HUDEP-2 (cell line): ENCODE measurements at regions not wholly inside any gene's neighbourhood (a gene's known extent, or its start where the extent isn't known, plus 50 kb on each side); places are given as distances from the start of the nearest gene placed in this dataset.
A peak's percentile ranks its signal among the peaks of the same experiment; 100 is the strongest.
"Not testable (repeated sequence)": the region's sequence is repeated elsewhere in the genome, so short reads cannot be mapped to it uniquely, and the experiment has no call there.

Experiments
- DNase-seq, 76 experiments: peaks; one replicate each; lab custom pipeline; 2025; ENCODE audit not compliant: unreplicated experiment in 76 of 76; lab: John Stamatoyannopoulos, UW

DNA sequence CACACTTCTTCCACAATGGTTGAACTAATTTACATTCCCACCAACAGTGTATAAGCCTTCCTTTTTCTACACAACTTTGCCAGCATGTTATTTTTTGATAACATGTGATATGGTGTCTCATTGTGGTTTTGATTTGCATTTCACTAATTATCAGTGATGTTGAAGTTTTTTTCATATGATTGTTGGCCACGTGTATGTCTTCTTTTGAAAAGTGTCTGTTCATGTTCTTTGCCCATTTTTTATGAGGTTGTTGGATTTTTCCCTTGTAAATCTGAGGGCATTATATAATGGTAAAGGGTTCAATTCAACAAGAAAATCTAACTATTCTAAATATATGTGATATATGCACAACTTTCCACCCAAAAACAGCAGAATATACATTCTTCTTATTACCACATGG is 153.4 kb upstream of the POGK start:
- not testable (repeated sequence) for DNase-seq

DNA sequence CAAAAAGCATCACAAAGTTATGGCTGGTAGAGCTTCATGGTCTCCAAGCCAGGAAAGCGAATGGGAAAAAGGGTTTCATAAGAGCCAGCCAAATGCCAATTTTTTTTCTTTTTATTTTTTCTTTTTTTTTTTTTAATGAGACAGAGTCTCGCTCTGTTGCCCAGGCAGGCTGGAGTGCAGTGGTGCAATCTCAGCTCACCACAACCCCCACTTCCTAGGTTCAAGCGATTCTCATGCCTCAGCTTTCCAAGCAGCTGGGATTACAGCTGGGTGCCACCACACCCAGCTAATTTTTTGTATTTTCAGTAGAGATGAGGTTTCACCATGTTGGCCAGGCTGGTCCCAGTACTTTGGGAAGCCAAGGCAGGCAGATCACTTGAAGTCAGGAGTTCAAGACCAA is 148.7 kb upstream of the POGK start:
- DNase-seq, result not testable (repeated sequence)

DNA sequence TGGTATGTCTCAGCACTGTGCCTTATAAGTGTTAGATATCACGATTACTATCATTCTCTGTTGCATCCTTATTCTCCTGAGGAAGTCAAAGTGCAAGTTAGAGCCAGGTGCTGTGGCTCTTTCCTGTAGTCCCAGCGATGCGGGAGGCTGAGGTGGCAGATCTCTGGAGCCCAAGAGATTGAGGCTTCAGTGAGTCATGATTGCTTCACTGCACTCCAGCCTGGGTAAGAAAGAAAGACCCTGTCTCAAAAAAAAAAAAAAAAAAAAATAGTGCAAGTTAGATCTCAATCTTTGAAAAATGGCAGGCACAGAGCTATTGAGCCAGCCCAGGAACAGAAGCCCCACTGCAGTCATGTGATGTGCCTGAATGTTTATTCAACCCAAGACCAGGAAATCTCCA is 147.8 kb upstream of the POGK start:
- DNase-seq, result no peak

DNA sequence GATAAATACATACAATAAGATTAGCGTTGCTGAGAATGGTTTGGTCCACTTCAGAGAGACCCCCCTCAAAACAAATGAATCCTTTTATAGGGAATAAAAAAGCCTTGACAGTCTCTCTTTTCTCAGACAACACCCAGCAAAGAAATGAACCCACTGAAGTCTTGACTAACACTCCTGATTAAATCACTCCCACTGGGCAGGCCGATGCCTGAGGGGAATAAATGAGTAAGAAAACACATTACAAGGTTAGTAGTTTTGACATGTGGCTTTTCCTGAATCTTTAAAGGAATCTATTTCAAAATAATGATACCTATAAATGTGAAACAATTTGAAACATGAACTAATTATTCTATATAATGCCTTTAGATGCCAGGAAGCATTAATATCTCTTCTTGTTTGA is 146.9 kb upstream of the POGK start:
- DNase-seq, result peak in 2 of 76 experiments; percentile 5 to 10

DNA sequence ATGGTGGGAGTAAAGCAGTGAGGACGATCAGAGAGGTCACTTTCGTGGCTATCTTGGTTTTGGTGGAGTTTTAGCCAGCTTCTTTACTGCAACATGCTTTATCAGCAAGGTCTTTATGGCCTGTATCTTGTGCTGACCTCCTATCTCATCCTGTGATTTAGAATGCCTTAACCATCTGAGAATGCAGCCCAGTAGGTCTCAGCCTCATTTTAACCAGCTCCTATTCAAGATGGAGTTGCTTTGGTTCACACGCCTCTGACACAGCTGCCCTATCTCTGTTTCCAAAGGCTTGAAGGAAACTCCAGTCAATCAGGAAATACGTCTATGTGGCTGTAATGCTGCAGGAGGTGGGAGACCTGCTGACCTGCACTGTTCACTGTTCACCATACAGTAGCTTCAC is 146.1 kb upstream of the POGK start:
- DNase-seq, result no peak

DNA sequence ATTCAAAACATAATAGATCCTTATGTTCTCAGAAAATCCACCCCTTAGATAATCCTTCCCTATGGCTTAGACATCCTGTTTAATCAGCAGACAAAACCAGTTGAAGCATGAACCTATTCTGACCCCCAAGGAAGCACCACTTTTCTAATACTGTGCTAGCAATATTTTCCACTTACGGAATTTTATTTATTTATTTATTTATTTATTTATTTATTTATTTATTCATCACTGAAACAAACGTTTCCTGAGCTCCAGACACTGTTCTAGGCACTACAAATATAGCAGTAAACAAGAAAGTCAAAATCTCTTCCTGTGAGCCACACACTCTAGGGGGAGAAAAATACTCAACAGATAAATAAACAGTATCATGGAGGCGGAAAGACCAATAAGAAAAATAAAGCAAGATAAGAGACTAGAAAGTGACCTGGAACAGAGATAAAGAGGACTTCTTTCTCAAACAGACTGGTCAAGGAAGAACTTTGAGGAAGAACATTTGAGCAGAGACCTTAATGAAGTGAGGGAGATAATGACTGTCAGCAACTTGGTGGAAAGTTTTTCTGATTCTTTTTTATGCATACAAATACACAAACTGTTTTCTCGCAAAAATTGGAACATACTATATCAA is 145.5 kb upstream of the POGK start:
- DNase-seq, result peak in 5 of 76 experiments; percentile 3 to 38 (median 12)

DNA sequence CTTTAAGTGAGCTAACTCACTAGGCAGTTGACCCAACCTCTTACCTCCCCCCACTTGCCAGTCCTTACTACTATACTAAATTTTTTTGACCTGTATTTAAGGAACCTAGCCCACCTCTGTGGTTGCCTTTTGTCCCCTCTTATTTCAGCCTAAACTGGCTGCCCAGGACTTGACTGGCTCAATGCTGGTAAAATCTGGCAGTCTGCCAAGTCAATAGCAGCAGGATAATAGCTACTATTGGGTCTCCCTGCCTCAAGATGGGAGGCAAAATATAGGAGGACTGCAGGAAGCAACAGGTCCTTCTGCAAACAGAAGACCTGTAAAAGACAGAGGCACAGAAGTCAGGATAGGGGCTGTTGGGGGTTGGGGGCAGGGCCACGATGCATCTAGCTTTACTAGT is 144.2 kb upstream of the POGK start:
- peak in 7 of 76 experiments; percentile 1 to 25 (median 6) for DNase-seq

DNA sequence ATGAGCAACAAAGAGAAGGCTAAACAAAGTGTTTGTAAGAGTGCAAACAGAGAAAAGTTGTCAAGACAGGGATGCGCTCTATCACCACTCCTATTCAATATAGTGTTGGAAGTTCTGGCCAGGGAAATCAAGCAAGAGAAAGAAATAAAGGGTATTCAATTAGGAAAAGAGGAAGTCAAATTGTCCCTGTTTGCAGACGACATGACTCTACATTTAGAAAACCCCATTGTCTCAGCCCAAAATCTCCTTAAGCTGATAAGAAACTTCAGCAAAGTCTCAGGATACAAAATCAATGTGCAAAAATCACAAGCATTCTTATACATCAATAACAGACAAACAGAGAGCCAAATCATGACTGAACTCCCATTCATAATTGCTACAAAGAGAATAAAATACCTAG is 143.4 kb upstream of the POGK start:
- DNase-seq, result not testable (repeated sequence)

DNA sequence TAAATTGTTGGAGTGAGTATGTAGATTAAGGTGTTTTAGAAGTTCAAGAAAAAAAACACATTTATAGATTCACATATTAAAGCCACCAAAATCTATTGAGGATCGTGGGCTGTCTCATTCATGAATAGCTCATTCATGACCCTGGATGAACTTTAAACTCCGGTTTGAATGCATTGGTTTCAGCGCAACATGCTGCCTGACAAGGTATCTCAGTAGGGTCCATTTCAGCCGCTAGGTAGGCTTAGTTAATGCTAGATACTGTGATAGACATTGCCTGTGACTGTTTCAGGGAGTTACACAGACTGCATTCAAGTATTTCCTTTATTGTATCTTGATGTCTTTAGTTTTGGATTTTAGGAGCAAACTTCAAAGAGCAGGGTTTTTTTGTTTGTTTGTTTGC is 140.5 kb upstream of the POGK start:
- DNase-seq, result no peak

DNA sequence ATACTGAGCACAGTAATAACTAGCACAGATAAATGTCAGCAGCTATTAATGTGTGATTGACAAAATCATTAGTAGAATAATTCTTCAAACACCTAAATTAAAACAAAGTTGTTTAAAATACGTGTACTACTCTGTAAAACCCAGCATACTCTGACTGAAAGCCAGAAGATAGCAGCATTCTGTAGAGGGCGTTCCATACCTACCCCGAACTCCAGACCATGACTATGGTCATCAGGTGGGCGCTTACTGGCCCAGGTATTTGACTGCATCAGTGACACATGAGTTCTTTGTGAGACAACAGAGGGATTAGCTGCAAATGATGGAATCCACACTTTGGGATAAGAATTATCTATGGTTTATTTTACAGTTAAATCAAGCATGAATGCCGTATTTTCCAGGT is 139.7 kb upstream of the POGK start:
- DNase-seq, result no peak

DNA sequence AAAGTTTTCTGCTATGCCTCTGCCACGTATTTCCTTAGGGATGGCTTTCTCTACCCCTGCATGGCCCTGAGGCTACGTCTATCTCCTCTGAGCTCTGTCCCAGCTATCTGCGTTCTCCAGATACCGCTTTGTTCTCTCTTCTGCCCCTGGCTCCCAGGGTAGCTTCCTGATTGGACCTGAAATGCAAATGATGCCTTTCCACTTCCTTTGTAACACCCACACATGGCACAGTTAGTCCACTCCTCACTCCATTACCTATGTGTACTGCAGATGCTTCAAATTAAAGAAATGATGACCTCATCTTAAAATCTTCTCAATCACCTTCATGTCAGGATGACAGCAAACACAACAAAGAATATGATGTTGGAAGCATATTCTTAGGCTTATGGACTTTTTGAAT is 138.6 kb upstream of the POGK start:
- peak in 1 of 76 experiments; percentile 4 for DNase-seq

DNA sequence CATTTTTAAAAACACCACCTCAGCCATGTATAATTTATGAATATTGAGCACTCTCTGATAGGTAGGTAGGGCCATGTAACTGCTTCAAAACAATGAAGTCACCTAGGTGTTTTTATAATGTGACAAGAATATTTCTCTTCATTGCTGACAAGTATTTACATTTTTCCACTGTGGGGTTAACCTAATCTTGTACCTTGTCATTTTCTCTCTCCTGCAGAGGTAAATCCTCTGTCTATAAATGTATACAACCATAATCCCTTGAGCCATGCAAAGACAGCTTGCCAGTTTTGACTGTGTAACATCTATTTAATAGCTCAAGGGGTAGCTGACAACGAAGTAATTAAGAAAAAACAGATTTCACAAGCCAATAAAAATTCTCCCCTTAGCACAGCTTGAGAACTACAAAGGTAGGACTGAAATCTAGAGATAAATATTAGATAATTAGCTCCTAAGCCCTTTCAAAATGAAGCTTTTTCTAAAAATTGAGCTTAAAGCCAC is 137.6 kb upstream of the POGK start:
- DNase-seq, result no peak

DNA sequence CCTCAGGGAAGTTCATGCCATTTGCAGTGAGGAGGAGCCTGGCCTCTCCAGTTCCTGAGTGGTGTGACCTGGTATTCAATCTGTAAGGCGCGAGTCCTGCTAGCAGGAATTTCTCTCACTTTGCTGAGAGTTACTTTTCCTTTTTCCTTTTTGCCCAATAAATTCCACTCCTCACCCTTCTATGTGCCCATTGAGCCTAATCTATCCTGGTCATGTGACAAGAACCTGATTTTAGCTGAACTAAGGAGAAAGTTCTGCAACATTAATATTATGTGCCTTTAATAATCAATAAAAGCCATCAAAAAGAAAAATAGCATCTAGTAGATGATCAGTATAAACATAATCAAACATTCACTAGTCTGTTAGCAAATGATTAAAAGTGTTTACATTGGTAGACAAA is 136.1 kb upstream of the POGK start:
- DNase-seq, result no peak

DNA sequence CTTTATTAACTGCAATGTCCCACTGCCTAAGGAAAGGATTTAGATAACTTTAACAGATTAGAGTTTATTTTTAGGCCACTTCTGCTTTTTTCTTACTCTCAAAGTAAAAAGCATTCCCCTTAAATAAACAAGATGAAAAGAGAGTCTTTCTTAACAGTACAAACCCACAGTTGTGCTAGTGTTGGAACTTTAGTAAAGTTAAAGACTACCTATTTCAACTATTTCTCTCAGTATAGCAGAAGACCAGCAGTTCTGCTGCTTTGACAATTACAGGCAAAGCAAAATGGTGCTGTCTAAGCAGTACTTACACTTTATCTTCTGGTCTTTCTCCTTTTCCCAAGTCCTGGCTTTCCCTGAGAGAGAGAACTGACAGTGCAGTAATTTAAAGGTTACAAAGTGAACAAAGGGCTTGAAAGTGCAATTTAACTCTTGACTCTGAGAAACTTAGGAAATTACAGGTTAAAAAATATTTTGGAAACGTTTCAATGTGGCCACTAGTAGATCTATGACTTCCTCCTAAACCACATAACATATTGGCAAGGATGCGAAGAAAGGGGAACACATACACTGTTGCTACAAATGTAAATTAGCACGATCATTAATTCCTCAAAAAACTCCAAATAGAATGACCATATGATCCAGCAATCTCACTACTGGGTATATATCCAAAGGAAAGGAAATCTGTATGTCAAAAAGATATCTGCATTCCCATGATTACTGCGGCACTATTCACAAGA is 135.4 kb upstream of the POGK start:
- DNase-seq, result peak in 4 of 76 experiments; percentile 4 to 26 (median 14)

DNA sequence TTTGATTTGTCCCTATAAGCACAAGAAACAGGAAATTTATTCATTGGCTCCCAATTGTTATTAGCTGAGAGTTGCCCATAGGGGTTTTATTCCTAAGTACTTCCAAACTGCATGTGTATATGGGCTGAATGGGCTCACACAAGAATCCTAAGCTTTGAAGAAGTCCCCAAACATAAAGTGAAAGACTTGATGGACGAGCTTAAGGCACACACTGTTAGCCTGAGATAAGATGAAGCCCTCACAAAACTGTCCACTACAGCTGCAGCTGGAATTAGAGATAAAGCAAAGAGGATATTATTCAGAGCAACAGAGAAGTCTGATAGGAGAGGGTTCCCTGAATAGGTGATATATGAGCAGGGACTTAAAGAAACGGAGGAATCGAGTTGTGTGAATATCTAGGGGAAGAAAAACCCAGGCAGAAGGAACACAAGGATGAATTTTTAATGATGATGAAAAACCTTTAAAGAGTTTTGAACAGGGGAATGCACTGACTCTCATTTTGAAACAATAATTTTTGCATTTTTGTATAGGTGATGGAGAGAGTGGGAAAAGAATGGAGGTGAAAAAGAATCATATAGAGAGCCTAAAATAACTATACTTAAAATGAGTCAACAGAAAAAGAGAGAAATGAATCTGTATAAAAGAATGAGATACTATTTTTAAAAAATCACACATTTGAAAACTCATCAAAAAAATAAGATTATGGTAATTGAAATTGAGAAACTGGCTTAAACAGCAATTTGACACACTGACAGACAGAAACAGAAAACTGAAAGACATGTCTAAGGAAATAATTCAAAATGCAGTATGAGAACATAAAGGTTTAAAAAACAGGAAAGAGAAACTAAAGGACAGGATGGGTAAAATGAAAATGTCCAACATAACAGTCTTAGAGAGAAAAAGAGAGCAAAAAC is 133.6 kb upstream of the POGK start:
- peak in 62 of 76 experiments; percentile 2 to 97 (median 74) for DNase-seq

DNA sequence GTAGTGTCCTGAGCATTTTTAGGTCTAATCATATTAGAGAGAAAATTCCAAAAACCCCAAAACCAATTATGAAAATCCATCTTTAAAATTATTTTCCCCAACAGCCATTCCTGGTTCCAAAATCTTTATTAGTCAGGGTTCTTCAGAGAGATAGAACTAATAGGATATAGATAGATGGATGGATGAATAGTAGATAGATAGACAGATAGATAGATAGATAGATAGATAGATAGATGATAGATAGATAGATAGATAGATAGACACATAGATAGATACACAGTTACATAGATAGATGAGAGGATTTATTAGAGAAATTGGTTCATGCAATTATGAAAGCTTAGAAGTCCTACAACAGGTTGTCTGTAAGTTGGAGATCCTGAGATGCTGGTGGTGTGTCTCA is 122.7 kb upstream of the POGK start:
- no peak for DNase-seq

DNA sequence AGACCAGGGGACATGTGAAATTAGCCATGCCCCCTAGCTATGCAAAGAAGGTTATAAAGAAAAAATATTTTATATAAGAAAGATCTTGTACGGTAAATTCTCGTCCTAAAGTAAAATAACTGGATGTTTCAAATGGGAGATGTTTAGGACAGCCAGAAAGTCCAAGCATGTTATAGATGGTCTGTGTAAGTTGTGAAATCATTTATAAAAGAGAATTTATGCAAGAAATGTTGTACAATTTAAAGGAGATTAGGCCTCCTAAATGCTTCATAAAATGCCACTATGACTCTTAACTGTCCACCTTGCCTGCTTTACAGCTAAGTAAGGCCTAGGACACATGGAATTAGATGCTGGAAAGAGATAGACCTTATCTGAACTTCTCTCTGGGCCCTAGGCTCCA is 118.1 kb upstream of the POGK start:
- peak in 3 of 76 experiments; percentile 2 to 9 (median 4) for DNase-seq

DNA sequence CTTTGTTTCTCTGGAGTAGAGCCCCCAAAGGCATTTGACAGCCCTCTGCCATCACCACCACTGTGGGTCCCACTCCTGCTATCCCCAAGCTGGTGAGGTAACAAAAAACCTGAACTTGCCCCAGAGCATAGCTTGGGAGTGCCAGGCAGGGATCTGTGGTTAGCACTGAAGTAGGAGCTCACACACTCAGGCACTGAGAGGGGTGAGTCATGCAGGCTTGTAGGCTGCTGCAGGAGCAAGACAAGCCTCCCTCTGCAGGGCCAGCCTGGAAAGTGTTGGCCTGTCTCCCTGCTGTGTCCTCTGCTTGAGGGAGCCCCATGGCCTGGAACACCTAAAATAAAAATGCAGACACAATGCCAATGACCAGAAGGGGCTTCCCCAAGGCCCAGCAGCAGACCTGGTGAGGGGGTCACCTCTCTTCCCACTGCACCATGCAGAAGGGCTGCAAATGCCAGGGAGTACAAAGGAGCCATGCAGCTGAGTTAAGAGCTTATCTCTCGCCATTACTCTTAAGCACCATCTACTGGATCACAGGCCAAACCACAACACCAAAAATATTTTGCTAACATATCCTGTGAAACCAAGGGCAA is 108.9 kb upstream of the POGK start:
- peak in 73 of 76 experiments; percentile 1 to 88 (median 66) for DNase-seq

DNA sequence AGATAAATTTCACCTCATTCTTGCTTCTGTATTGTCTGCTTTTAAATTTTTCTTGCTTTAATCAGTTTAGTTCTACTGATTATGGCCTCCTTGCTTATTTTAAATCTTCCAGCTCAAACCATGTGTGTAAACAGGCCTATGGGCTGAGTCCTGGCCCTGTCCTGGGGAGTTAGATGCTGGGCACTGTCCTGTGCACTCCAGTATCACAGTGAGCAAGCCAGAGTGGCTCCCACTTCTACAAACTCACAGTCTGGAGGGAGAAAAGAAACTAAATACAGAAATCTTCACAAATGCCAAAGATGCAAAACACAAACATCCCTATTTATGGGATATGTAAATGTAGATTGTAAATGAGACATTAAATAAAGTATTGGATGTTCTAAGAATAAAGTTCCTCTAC is 101.1 kb upstream of the POGK start:
- no peak for DNase-seq

DNA sequence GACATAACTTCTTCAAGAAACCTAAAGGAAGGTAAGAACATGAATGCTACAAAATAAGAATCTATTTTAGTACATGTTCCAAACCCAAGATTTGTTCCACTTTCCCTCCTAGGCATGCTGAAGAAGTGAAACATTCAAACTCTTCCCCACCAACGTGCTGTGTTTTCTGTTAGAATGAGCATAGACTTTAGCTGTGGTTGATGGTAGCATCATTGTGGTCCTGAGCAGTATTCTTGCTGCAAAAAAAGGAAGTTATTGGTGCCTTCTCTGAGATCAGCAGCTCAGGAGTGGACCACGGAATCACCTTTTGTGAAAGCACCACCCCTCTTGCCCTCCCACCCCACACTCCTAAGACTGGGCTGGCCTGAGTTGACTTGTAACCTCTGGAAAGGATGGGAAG is 100.4 kb upstream of the POGK start:
- DNase-seq, result no peak
